Activated gamma-delta T cell treated with Interleukin-2 at 50 U/mL for 16 hours (primary cell): ENCODE measurements at regions not wholly inside any gene's neighbourhood (a gene's known extent, or its start where the extent isn't known, plus 50 kb on each side); places are given as distances from the start of the nearest gene placed in this dataset.

Source experiments
- DNase-seq: peaks from one replicate; pipeline ENCODE4 v3.0.0-alpha.2; 2020

DNA sequence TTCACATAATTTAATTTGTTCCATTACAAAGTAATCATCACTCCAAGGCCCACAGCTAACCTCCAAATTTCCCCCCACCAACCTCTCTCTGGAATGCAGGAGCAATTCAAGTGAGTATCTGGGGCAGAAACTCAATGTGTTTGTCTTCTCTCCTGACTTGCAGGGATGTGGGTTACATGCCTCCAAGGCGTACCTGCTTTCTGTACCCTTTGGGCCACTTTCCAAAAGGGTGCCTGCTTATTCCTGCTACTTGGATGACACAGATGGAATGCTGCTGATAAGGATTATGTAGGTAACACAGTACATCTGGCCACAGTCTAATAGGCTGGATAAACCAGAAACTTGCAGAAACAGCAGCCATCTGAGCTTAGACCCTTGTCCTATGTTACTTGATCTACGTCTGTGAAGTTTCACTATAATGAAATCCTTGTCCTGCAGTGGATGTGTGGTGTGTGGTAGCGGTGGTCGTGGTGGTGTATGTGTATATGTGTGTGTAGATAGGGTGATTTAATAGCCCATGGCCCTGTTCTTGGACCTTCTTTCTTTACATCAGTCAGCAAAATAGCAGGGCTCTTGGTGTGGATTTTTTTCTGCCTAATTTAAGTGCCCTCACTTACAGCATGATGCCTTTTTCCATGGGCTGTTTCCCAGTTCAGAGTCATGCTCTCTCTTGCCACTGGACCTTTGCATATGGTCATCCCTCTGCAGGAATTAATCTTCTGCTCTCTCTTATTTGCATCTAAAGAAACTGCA is 175.9 kb downstream of the ZDHHC21 start:
- no peak for DNase-seq

DNA sequence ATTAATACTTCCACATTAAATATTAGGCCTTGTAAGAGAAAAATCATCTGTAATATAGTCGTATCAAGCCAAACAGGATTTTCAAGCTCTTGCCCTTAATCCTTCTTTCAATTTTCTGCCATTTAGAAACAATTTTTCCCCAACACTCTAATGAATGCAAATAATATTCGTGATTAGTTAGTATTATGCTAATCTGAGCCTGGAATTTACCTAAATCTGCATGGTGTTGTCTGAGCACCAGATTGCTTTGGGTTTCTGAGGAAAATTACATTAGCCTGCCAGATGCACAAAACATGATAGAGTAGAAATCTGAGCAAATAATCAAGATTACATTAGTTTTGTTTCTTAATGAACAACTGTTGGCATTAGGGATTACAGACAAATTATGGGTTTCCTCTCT is 176.6 kb downstream of the ZDHHC21 start:
- DNase-seq: no peak

DNA sequence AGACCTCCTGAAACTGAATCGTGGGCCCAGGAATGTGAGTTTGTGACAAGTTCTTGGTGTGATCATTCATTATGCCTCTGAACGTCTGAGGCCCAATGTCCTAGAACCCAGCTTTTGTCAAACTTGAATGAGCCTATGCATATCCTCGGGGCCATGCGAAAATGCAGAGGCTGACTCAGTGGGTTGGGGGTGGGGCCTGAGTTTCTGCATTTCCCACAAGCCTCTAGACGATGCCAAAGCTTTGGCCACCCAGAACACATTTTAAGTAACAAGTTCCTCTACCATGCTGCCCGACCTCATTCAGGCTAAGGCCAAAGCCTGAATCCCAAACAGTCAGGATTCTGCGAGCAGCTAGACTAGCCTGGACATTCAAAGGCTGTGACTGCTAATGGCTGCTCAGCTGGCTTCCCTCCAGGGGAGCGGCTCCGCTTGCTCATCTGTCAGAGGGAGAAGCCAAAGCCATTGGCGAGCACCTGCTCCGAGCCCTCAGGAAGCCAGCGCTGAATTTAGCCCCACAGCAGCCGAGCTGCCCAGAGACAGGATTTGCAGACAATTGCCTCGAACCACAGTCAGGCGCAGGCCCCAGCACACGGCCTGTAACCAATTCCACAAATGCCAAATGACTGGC is 177.5 kb downstream of the ZDHHC21 start:
- no peak for DNase-seq

DNA sequence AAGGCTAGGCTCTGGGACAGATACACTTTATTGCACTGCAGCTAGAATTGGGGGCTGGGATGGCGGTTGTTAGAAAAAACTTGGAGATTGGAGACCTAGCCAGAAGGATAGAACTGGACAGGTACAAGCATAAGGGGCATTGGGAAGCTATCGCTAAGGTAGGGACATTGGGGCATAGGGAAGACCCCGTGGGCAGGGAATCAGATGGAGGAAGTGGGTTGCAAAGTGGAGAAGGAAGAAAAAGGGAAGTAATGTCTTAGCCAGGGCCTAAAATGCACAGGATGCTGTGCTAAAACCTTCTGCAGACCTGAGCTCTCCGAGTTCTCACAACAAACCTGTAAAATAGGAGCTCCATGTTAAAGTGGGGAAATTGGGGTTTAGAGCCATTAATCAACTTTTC is 178.2 kb downstream of the ZDHHC21 start:
- no peak for DNase-seq

DNA sequence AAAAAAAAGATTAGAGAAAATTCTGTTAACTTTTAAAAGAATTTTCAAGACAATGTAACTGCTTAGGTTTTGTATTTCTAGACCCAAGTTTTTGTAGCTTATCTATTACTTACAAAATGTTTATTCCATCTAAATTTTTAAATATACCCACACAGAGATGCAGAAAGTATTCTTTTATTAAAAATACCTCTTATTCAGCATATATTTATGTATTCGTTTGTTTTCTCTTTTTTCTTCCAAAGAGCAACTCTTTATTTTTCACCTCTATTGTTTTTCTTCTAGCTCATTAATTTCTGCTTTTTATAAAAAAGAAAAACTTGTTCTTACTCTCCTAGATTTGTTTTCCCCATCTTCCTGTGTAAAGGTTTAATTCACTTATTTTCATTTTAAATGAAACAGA is 180.3 kb downstream of the ZDHHC21 start:
- DNase-seq: no peak

DNA sequence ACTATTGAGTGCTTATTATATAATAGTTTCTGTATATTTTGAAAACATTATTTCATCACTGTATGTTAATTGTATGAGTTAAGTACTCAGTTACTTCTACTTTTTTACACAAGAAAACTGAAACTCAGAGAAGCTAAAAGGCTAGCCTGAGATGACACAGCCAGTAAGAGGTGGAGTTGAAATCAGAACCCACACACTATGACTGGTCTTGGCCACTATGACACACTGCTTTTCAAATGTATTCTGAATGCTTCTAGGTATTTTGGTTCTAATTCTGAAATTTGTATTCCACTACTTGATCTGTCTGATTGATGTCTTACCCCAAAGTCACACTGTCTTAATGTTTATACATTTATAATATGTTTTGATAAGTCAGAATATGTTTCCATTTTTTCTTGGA is 181.8 kb downstream of the ZDHHC21 start:
- DNase-seq: no peak

DNA sequence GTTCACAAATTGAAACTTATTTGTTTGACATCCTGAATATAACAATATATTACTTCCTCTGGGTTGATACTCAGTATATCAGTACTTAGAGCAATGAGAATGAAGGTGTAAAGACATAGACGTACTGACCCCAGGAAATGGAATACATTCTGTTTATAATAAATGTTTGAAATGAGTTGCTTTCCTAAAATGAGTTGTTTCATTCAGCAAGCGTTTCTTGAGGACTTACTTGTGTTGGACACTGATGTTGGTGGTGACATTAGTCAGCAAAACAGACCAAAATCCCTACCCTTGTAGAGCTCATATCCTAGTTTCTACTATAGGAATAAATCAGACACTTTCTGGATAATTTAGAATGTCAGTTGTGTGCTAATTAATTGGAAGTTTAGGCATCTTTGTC is 184.3 kb downstream of the ZDHHC21 start:
- no peak for DNase-seq

DNA sequence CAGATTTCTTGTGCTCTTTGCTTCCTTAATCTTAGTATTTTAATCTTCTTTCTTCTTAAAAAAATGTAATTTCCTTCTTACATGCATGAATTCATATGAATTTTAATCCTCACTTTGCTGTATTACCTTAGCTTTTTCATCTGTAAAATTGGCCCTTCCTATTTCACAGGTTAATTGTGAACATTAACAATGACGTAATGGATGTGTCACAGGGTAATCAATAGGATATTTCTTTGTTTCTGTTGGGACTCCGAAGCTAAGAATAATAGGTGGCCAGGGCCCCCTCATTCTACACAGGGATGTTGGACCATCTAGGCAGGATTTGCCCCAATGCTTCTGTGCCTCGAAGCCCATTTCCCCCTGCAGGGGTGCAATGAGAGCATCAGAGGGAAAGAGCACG is 187.4 kb upstream of the NFIB start:
- DNase-seq: no peak

DNA sequence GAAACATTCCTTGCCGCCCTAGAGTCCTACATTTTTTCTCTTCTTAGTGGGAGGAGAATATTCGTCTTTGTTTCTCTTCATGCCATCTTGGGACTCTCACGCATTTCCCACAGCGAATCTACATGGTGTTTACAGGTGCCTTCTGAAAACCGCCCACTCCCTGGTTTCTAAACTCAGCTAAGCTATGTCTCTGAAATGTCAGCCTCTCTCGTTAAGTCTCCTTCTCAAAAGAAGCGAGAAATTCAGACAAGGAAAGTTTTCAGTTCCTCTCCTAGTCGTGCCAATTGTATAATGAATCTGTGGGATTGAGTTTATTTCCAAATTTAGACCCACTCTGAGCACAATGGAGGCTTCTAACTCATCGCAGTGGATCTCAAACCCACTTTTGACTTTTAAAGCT is 186.8 kb upstream of the NFIB start:
- DNase-seq: no peak

DNA sequence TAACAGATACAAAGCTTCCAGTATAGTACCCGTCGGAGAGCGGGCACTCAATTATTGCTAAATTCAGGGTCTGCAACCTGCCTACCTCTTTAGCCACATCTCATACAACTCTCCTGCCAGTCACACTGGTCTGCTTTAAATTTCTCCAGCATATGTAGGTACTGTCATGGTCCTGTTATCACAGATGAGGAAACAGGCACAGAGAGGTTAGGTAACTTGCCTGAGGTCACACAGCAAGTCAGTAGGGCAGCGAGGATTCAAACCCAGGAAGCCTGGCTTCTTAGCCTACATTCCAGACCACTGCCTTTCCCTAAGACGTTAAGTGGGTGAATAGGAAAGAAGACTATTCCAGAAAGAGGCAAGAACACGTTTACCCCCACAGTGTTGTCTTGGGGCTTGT is 186.0 kb upstream of the NFIB start:
- no peak for DNase-seq

DNA sequence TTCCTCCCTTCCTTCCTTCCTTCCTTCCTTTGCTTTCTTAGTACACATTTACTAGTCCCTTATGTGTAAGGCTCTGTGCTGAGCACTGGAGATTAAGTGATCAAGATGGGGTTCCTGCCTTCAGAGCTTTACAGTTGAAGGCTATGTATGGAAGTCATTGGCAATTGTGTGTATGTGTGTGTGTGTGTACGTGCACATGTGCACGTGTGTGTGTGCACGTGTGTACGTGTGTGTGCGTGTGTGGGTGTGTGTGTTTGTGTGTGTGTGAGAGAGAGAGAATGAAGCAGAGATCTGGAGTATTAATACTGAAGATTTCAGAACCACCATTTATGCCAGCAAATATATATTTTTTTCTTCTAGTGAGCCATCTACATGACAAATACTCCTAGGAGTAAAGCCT is 184.9 kb upstream of the NFIB start:
- DNase-seq: no peak

DNA sequence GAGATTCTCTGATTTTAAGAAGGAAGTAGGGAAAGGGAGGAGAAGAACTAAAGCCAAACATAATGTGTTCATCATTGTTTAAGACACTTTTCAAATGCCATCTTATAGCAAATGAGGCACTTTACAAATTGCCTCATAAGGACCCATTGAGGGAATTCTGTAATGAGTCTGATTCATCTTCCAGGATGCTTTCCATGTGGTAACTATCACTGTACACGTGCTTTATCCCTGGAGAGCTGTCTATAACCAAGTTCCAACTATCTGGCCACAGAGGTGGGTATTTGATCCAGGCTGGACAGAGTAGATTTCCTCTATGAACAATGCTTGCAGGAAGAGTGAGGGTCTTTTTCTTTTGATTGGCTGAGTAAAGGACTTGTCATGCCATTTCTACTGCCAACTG is 183.5 kb upstream of the NFIB start:
- DNase-seq: no peak

DNA sequence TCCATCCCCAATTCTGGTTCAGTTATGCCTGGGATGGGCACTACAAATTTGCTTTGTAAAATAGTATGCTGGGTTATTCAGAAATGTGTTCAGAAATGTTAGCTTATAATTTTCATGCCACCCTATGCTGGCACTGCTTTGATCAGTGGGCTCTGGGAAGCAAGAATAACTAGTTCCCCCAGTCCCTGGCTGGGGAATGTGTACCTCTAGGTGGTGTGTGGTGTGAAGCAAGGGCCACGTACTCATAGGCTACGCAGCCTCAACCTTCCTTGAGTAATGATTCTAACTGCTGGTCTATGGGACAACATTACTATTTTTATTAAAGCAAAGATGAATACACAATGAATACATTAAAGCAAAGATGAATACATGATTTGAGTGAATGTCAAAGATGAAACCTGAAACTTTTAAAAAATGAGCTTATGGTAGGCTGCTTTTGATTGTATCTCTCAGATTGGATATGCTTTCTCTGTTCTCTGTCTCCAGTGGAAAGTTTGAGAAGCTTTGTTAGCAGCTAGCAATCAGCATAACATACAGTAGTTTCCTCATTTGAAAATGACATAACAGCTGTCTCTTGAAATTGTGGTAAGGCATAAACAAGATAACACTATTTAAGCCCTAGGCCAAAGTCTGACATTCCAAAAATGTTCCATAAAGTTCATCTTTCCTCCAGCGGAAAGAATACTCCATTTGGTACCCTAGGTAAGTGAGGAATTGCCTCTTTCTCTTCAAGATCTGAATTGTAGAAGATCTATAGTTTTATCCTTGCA is 174.7 kb upstream of the NFIB start:
- no peak for DNase-seq

DNA sequence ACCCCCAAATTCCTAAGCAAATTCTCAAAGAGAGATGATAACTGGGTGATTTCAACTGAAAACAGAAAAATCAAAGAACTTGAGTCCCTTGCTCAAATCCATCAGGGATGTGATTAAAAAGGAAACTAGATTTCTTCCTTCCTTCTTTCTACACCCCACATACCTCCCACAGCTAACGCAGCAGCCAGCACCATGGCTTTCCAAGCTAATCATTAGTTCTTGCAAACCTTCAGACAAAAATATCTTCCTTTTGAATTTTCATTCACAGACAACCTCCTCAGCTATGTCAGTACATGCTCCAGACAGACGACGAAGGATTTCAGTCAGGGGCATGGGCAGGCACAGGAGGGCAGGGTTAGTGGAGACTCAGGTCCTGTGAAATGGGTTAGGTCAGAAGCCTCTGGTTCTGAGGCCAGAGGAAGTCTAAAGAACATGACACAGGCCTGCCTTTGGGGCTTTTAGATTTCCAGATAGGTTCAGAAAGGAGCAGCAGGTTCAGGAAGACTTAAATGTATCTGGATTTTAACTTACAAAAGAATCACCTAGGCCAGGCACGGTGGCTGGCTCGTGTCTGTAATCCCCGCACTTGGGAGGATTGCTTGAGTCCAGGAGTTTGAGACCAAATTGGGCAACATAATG is 173.7 kb upstream of the NFIB start:
- DNase-seq: no peak

DNA sequence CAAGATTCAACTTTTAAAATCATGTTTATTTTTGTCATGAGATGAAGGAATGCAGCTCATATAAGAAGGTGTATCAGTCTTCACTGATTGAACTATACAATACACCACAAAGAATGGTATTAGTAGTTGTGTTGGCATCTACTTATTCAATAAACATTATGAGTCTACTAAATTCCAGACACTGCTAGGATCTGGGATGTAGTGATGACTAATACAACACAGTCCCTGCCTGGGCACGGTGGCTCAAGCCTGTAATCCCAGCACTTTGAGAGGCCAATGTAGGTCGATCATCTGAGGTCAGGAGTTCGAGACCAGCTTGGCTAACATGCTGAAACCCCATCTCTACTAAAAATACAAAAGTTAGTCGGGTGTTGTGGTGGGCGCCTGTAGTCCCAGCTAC is 171.4 kb upstream of the NFIB start:
- no peak for DNase-seq

DNA sequence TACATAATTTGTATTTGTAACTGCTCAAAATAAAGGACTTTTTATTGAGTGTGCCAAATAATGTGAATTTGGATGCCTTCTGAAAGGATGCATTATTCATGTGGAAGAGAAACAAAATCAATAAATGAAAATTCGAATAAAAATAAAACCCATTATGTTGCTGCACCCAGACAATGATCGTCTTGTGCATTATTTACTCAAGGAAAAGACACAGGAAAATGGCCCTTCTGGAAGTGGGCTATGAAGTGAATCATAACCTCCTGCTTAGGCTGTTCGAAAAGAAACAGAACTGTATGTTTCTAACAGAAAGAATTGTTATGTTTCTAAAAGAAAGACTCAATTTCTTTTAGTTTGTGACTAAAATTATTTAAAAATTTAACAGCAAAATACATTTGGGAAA is 168.9 kb upstream of the NFIB start:
- DNase-seq: no peak

DNA sequence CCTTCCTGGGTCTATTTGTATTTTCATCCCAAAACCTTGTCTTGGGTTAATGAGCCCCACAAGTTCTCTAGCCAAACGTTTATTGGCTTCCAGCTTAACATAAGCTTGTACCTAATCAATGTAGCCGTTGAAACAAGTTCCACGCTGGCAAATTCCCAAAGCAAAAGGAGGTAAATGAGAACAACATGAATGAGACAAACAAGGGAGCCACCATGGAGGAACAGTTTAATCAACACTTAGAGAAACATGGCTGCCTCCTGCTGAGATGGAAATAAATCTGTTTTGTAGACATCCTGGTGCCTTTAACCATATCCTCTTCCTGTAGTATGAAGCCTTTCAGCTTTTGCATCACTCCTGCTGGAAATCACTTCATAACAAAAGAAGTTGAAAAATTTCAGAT is 166.6 kb upstream of the NFIB start:
- DNase-seq: no peak

DNA sequence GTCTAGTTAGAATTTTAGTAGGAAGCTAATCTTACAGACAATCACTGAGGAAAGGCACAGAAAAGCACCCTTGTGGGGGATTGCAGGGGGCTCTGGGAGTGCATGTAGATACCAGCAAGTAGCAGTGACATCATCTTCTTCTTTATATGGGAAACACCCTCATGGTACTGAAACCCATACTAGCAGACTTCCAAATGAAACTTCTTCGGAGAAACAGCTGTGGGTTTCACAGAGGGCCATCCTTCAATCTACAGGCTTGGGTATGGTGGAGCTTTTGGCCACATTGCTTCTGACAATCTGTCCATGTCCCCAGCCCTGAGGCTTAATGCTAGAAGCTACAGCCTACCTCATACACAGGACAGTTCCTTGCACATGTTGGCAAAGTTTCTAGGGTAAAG is 165.2 kb upstream of the NFIB start:
- no peak for DNase-seq

DNA sequence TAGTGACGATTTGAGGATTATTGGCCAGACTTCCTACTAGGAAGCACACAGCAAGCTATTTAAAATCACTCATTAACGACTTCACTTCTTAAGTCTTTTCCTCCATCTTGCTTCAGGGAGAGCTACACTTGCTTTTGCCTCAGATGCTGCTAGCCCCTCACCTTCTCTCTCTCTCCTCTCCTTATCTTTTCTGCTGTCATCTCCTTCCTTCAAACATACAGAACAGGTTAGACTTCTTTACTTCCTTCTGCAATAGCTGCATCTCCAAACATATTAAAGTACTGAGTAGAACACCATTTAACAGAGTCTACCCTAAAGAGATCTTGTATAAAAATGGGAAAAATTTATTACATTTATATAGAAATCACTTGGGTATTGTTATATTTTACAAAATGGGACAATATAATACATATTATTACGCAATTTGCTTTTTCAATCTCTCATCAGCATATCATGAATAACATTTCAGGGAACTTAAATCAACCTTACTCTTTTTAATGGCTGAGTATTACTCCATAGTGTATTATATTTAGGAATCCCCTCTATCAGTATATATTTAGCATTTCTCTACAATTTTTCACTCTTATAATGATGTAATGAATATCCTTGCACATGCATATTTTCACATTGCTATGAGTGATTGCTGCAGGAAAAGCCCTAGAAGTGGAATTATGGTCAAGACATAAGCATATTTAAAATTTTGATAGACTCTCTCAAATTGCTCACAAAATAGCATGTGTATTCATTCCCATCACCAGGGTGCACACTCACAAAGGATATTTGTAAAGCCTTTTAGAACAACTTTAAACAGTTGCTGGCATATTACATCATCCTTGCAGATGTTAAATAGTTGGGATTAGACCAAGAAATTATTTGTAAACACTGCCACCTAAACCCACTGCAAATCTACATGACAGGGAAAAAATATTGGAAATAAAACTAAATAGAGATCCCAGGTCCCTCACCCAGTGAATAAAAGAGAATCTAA is 164.5 kb upstream of the NFIB start:
- DNase-seq: no peak

DNA sequence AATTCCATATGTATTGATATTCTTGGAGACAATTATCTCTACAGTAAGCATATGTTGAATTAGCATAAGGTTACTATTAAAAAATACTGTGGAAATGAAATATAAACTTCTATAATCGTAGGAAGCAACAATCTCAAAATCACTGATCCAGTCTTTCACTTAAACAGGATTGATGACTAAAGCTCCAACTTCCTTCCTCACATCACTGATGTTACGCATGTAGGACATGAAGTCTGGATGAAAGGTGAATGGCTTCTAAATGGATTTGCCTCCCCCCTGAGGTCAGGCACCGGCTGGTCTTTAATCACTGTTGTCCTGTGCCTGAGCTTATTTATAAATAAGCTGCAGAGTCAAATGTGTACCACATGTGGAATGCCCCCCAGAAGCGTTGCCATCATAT is 157.1 kb upstream of the NFIB start:
- no peak for DNase-seq

DNA sequence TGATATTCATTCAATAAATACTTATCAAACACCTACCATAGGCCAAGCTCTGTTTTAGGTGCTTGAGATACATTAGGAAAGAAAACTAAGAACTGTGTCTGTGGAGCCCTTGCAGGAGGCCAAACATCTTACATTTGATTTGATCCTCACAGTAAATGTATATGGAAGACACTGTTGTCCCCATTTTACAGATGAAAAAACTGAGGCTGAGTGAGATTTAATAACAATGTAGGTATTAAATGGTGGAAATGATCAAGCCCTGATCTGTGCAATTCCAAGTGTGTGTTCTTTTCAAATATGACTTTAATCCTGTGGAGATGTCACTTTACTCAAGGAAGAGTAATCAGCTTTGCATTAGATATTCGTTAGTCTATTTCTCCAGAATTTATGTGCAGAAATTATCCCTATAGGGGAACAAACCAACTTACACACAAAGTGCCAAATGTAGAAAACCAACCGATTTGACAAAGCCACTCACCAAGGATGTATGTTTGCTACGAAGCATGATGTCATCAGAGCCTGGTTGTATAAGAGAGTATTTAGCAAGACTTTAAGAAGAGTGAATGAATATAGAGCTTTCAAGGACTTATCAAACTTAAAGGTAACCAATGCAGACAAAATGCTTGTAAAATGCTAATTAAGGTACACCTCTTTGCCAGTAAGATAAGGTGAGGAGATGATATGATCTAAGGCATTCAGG is 153.9 kb upstream of the NFIB start:
- DNase-seq: no peak

DNA sequence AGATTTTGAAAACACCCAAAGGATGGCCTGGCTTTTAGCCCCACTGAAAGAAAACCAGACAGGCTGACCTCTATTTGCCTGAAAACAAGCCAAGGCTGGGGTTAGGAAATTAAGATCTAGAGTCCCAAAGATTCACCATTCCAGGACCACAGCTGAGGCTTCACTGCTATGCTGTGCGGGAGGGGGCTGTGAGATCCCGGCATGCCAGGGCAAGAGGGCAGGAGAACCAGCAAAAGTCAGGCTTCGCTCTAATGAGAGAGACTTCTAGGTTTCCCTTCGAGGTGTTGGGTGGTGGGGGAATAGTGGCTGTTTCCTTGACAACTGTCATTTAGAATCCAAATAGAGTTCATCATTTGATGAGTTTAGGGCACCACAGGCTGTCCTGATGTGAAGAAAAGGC is 152.9 kb upstream of the NFIB start:
- DNase-seq: no peak
